SK-N-MC (cell line): ENCODE measurements at regions not wholly inside any gene's neighbourhood (a gene's known extent, or its start where the extent isn't known, plus 50 kb on each side); places are given as distances from the start of the nearest gene placed in this dataset.

Experiments
- DNase-seq: peaks from one replicate; pipeline ENCODE4 v3.0.0-alpha.2; 2011; ENCODE audit warnings: low read depth, low spot score
- H3K27ac ChIP-seq: fragments of 200-600 bp; sonication (generic); 2 replicates; pipeline ENCODE4 v1.5.1; 2016; ENCODE audit warnings: mixed run types
- H3K36me3 ChIP-seq: fragments of 200-600 bp; sonication (generic); 2 replicates; pipeline ENCODE4 v1.6.1; 2017; ENCODE audit warnings: antibody characterized with exemption, low read length, mixed read lengths; ENCODE audit not compliant: insufficient read depth
- H3K4me3 ChIP-seq: fragments of 200-600 bp; sonication (generic); 2 replicates; pipeline ENCODE4 v1.5.1; 2016
- H3K9ac ChIP-seq: fragments of 200-600 bp; sonication (generic); 2 replicates; pipeline ENCODE4 v1.8.0; 2017; ENCODE audit warnings: mixed run types, mixed read lengths; ENCODE audit not compliant: insufficient read length
- H3K9me3 ChIP-seq: fragments of 200-600 bp; sonication (generic); 2 replicates; pipeline ENCODE4 v1.6.1; 2017; ENCODE audit warnings: low read depth, mild to moderate bottlenecking, antibody characterized with exemption, low read length, moderate library complexity, mixed read lengths
- EZH2 ChIP-seq: fragments of 200-600 bp; sonication (generic); IDR thresholded peaks from one replicate; pipeline ENCODE4 v1.6.1; 2017; ENCODE audit warnings: antibody characterized with exemption
- FOXP2 ChIP-seq: optimal IDR thresholded peaks from 2 replicates; pipeline ENCODE3; 2011; ENCODE audit warnings: mild to moderate bottlenecking, moderate library complexity; ENCODE audit not compliant: insufficient read depth; ENCODE audit errors: extremely low read length, control extremely low read depth
- POLR2AphosphoS5 ChIP-seq: IDR thresholded peaks from 2 replicates; pipeline ENCODE4 v1.6.1; 2012; ENCODE audit warnings: mild to moderate bottlenecking, low read depth, low read length, borderline replicate concordance

- no peak for TF ChIP-seq EZH2
- no peak for TF ChIP-seq POLR2AphosphoS5
- TF ChIP-seq FOXP2: no peak
- no peak for DNase-seq
- no peak overlapping the region for H3K4me3 ChIP-seq
- H3K36me3 ChIP-seq: no peaks in the 10 kb centered on the region
- H3K27ac ChIP-seq: no peak overlapping the region
- no peaks in the 10 kb centered on the region for H3K9me3 ChIP-seq
- no peak overlapping the region for H3K9ac ChIP-seq
Observed at GRCh38 chr17:79141578-79142355, 67.1 kb downstream of the ENGASE start.

GRCh38 chr17:79138826-79139225 is 64.2 kb downstream of the ENGASE start:
- H3K9me3 ChIP-seq: no peaks in the 10 kb centered on the region
- no peak for TF ChIP-seq FOXP2
- TF ChIP-seq EZH2: no peak
- no peak for TF ChIP-seq POLR2AphosphoS5

GRCh38 chr17:79137789-79138165 is 63.2 kb downstream of the ENGASE start:
- no peaks in the 10 kb centered on the region for H3K36me3 ChIP-seq
- H3K4me3 ChIP-seq: no peak overlapping the region
- H3K9ac ChIP-seq: no peak overlapping the region
- no peak for TF ChIP-seq EZH2
- no peak for TF ChIP-seq POLR2AphosphoS5
- no peak for TF ChIP-seq FOXP2
- H3K9me3 ChIP-seq: no peaks in the 10 kb centered on the region
- no peak overlapping the region for H3K27ac ChIP-seq
- DNase-seq: no peak

More at GRCh38 chr17:79138826-79139225, 64.2 kb downstream of the ENGASE start:
- Histone ChIP-seq H3K36me3 (no peaks in the 10 kb centered on the region), H3K4me3 (no peak overlapping the region), H3K27ac (no peak overlapping the region), H3K9ac (no peak overlapping the region)
- DNase-seq: no peak

- no peak for TF ChIP-seq POLR2AphosphoS5
- TF ChIP-seq FOXP2: no peak
- TF ChIP-seq EZH2: no peak
- Histone ChIP-seq H3K27ac (no peak overlapping the region), H3K9me3 (no peaks in the 10 kb centered on the region), H3K9ac (no peak overlapping the region), H3K36me3 (no peaks in the 10 kb centered on the region), H3K4me3 (no peak overlapping the region)
- no peak for DNase-seq
Observed at GRCh38 chr17:79137015-79137788, 62.6 kb downstream of the ENGASE start.

GRCh38 chr17:79136596-79136995 is 62.0 kb downstream of the ENGASE start:
- TF ChIP-seq POLR2AphosphoS5: no peak
- TF ChIP-seq FOXP2: no peak
- TF ChIP-seq EZH2: no peak
- Histone ChIP-seq H3K9ac (no peak overlapping the region), H3K9me3 (no peaks in the 10 kb centered on the region), H3K4me3 (no peak overlapping the region), H3K27ac (no peak overlapping the region), H3K36me3 (no peaks in the 10 kb centered on the region)
- no peak for DNase-seq
